ENCODE measurements at regions not wholly inside any gene's neighbourhood (a gene's known extent, or its start where the extent isn't known, plus 50 kb on each side); places are given as distances from the start of the nearest gene placed in this dataset.
A peak's percentile ranks its signal among the peaks of the same experiment; 100 is the strongest.

GRCh38 chr15:45855907-45856579, 221.2 kb downstream of the SQOR start:
- in situ Hi-C loops (cut with HindIII; ENCODE audit: low pct_unique_long_range_greater_than_20kb, low sequenced_read_pairs): no loop called here
- ATAC-seq (peak; percentile 62; the same call in 1 of the 2 replicates), DNase-seq (ENCODE audit: low read depth, low spot score) (peak; percentile 17)
- Histone ChIP-seq H3K9me3 (ENCODE audit: control insufficient read depth, insufficient read depth, low read depth, low read length) (no peaks in the 10 kb centered on the region), H3K4me3 (ENCODE audit: low read depth in 2 of 2, low read length in 2 of 2) (no peak overlapping the region), H3K36me3 (ENCODE audit: control insufficient read depth, insufficient read depth, low read length) (no peaks in the 10 kb centered on the region), H3K4me1 (ENCODE audit: control insufficient read depth, insufficient read depth, low read length) (no peaks in the 10 kb centered on the region), H3K27me3 (ENCODE audit: control insufficient read depth, insufficient read depth, low read length) (no peaks in the 10 kb centered on the region), H3K27ac (ENCODE audit: low read length) (no peak overlapping the region)
- intact Hi-C loops (cut with micrococcal nuclease; ENCODE audit: unreplicated experiment): no loop called here
- ChIA-PET POLR2A (no interaction called here), CTCF (no interaction called here)
- BruUV-seq (replicated peaks): no TSS peak
- TF ChIP-seq TCF7L2 (IDR thresholded peaks at IDR 0.05; ENCODE audit: low read depth, low read length) (no peak), REST (IDR thresholded peaks at IDR 0.05; ENCODE audit: insufficient read depth in 1 of 2, low read depth in 2 of 2, low read length in 1 of 2) (no peak), CTCF (IDR thresholded peaks at IDR 0.05) (no peak)

GRCh38 chr15:45857291-45857690, 222.5 kb downstream of the SQOR start:
- no peaks in the 10 kb centered on the region for H3K9me3 ChIP-seq (ENCODE audit: control insufficient read depth, insufficient read depth, low read depth, low read length)
- no peak for DNase-seq (ENCODE audit: low read depth, low spot score)
- intact Hi-C loops (cut with micrococcal nuclease; ENCODE audit: unreplicated experiment) (no loop called here), in situ Hi-C loops (cut with HindIII; ENCODE audit: low pct_unique_long_range_greater_than_20kb, low sequenced_read_pairs) (no loop called here)
- H3K27me3 ChIP-seq (ENCODE audit: control insufficient read depth, insufficient read depth, low read length): no peaks in the 10 kb centered on the region
- H3K36me3 ChIP-seq (ENCODE audit: control insufficient read depth, insufficient read depth, low read length): no peaks in the 10 kb centered on the region
- no peak overlapping the region for H3K4me3 ChIP-seq (ENCODE audit: low read depth in 2 of 2, low read length in 2 of 2)
- CTCF ChIA-PET: no interaction called here
- no peaks in the 10 kb centered on the region for H3K4me1 ChIP-seq (ENCODE audit: control insufficient read depth, insufficient read depth, low read length)
- no peak overlapping the region for H3K27ac ChIP-seq (ENCODE audit: low read length)
- ATAC-seq: no peak
- TF ChIP-seq POLR2AphosphoS5 (IDR thresholded peaks at IDR 0.05; ENCODE audit: low read depth, low read length): no peak
- TF ChIP-seq CTCF (IDR thresholded peaks at IDR 0.05): no peak
- TF ChIP-seq TCF7L2 (IDR thresholded peaks at IDR 0.05; ENCODE audit: low read depth, low read length): no peak
- TF ChIP-seq SIN3A (IDR thresholded peaks at IDR 0.05; ENCODE audit: borderline replicate concordance, insufficient read depth, low read depth, low read length): no peak
- no peak for TF ChIP-seq REST (IDR thresholded peaks at IDR 0.05; ENCODE audit: insufficient read depth in 1 of 2, low read depth in 2 of 2, low read length in 1 of 2)
- no TSS peak for BruUV-seq (replicated peaks)
- POLR2A ChIA-PET: no interaction called here
